Ascending aorta (tissue), 2 donors: ENCODE measurements at regions not wholly inside any gene's neighbourhood (a gene's known extent, or its start where the extent isn't known, plus 50 kb on each side); places are given as distances from the start of the nearest gene placed in this dataset.

Experiments used
- DNase-seq, 2 donors: peaks; one replicate each; pipeline ENCODE4 v3.0.0-alpha.2; 2019; ENCODE audit warnings: low spot score in 2 of 2
- H3K27ac ChIP-seq, 2 donors: fragments of 200-600 bp; sonication (generic); one replicate each; pipeline ENCODE4 v1.5.1; 2016 to 2017; ENCODE audit warnings: mild to moderate bottlenecking in 1 of 2
- H3K27me3 ChIP-seq: fragments of 200-600 bp; sonication (generic); one replicate; pipeline ENCODE4 v1.5.1; 2017
- H3K36me3 ChIP-seq, 2 donors: fragments of 200-600 bp; sonication (generic); one replicate each; pipeline ENCODE4 v1.5.1; 2016
- H3K4me1 ChIP-seq, 2 donors: fragments of 200-600 bp; sonication (generic); one replicate each; pipeline ENCODE4 v1.5.1; 2016 to 2017; ENCODE audit warnings: mild to moderate bottlenecking in 1 of 2
- H3K4me3 ChIP-seq, 2 donors: fragments of 200-600 bp; sonication (generic); one replicate each; pipeline ENCODE4 v1.5.1; 2016 to 2017; ENCODE audit warnings: mild to moderate bottlenecking in 1 of 2
- H3K9me3 ChIP-seq, 2 donors: fragments of 200-600 bp; sonication (generic); one replicate each; pipeline ENCODE4 v1.5.1; 2016
- intact Hi-C: fragments of 100-400 bp; cut with DNase I; formaldehyde crosslinking; loops from one replicate; pipeline ENCODE4 v1.15.1; 2023
- TF ChIP-seq, protein P1 (sequence below), 3 experiments: fragments of 200-600 bp in 2 of 3; fragments of 450-650 bp in 1 of 3; sonication (generic) in 2 of 3; IDR thresholded peaks; one replicate each; pipeline ENCODE4 v1.5.1; 2016 to 2019; ENCODE audit warnings: antibody characterized with exemption in 3 of 3, mild to moderate bottlenecking in 1 of 3, moderate library complexity in 1 of 3

DNA sequence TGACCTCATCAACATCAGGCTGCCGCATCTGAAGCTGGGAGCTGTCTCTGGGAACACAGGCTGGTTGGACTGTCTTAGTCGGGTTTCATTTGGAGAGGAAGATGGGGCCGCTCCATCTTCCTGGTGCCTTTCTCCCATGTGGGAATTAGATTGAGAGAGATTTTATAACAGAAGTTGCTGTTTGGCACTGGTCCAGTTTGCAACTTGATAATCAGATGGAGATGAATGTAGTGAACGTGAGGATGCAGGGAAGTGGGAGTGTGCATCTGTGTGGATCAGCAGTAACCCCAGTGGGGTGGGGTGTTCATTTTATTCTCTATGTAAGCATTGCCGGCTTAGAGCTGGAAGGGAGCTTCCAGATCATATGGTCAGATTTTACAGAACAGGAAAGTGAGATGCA lies 250.9 kb downstream of the DCDC2C start:
- Histone ChIP-seq H3K27me3 (no peaks in the 10 kb centered on the region), H3K4me1 (no peaks in the 10 kb centered on the region), H3K4me3 (no peak overlapping the region), H3K9me3 (peaks cover 0 to 4% of the 10 kb centered on the region in 2 donors), H3K27ac (no peak overlapping the region), H3K36me3 (no peaks in the 10 kb centered on the region)
- no peak for DNase-seq
- intact Hi-C loops: no loop called here
- TF ChIP-seq, protein P1, sequence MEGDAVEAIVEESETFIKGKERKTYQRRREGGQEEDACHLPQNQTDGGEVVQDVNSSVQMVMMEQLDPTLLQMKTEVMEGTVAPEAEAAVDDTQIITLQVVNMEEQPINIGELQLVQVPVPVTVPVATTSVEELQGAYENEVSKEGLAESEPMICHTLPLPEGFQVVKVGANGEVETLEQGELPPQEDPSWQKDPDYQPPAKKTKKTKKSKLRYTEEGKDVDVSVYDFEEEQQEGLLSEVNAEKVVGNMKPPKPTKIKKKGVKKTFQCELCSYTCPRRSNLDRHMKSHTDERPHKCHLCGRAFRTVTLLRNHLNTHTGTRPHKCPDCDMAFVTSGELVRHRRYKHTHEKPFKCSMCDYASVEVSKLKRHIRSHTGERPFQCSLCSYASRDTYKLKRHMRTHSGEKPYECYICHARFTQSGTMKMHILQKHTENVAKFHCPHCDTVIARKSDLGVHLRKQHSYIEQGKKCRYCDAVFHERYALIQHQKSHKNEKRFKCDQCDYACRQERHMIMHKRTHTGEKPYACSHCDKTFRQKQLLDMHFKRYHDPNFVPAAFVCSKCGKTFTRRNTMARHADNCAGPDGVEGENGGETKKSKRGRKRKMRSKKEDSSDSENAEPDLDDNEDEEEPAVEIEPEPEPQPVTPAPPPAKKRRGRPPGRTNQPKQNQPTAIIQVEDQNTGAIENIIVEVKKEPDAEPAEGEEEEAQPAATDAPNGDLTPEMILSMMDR (IDR thresholded peaks at IDR 0.05): no peak

DNA sequence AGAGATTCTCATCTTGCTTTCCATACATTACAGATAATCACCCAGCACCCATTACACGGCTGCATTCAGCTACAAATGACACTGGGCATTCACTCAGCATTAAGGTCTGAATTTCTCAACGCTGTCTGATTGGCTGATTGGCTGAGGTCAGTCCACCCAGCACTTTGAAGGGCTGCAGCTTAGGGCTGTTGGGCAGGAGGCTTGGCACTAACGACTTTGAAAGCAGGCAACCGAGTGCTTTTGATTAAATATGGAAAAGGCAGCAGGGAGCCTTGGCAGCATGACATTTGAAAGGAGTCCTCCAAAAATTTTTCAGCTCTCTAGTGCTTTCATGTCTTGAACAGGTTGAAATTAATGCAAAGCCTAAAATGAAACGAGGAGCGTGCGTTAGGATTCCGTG lies 253.0 kb downstream of the DCDC2C start:
- no peak for DNase-seq
- Histone ChIP-seq H3K4me1 (no peaks in the 10 kb centered on the region), H3K36me3 (no peaks in the 10 kb centered on the region), H3K27me3 (no peaks in the 10 kb centered on the region), H3K27ac (no peak overlapping the region), H3K4me3 (no peak overlapping the region), H3K9me3 (no peaks in the 10 kb centered on the region)
- intact Hi-C loops: loop anchor here (5.0 kb wide), 1 partner anchor 806 kb away; no protein-coding TSS in a partner anchor
- TF ChIP-seq, protein P1 (IDR thresholded peaks at IDR 0.05): no peak

DNA sequence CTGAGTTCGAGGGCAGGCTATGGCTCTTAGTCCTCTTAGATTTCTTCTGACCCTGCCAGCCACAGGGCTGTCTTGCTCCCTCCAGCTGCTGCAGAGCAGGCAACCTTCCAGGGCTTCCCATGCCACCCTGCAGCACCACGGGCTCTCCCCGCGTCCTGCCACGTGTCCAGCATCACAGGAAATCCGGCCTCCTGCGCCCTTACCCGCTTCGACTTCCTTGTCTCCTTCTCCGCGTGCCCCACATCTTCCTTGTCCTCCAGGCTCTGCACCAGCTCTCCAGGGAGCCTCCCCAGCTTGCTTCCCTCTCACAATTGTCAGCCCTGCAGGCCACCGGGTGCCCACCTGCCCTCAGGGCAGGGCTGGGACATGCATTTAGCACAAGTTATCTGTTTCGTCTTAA lies 253.5 kb downstream of the DCDC2C start:
- no peak overlapping the region for H3K4me3 ChIP-seq
- no peaks in the 10 kb centered on the region for H3K36me3 ChIP-seq
- TF ChIP-seq, protein P1 (IDR thresholded peaks at IDR 0.05): no peak
- no peaks in the 10 kb centered on the region for H3K4me1 ChIP-seq
- DNase-seq: no peak
- H3K9me3 ChIP-seq: no peaks in the 10 kb centered on the region
- H3K27ac ChIP-seq: no peak overlapping the region
- no peaks in the 10 kb centered on the region for H3K27me3 ChIP-seq
- intact Hi-C loops: loop anchor here (5.0 kb wide), 1 partner anchor 805 kb away; no protein-coding TSS in a partner anchor

DNA sequence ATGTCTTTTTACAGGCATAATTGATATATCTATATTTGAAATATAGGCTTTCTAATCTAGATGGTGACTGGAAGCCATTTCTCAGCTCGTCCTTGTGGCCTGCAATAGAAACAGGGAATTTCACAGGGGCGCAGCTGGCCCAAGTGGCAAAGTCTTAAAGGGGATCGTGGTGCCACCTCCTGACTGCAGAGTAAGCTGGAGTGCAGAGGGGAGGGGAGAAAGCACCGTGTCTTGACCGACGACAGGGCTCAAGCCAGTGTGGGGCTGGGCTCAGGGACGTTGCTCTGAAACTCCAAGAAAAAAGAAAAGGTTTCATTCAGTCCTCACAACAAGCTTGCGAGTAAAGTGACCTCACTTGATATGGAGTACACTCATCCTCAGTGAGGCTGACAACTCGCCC lies 255.1 kb downstream of the DCDC2C start:
- Histone ChIP-seq H3K27me3 (no peaks in the 10 kb centered on the region), H3K27ac (no peak overlapping the region), H3K4me3 (no peak overlapping the region), H3K36me3 (no peaks in the 10 kb centered on the region), H3K4me1 (no peaks in the 10 kb centered on the region), H3K9me3 (no peaks in the 10 kb centered on the region)
- no peak for DNase-seq
- TF ChIP-seq, protein P1 (IDR thresholded peaks at IDR 0.05): no peak
- intact Hi-C loops: loop anchor here (5.0 kb wide), 1 partner anchor 804 kb away; no protein-coding TSS in a partner anchor

DNA sequence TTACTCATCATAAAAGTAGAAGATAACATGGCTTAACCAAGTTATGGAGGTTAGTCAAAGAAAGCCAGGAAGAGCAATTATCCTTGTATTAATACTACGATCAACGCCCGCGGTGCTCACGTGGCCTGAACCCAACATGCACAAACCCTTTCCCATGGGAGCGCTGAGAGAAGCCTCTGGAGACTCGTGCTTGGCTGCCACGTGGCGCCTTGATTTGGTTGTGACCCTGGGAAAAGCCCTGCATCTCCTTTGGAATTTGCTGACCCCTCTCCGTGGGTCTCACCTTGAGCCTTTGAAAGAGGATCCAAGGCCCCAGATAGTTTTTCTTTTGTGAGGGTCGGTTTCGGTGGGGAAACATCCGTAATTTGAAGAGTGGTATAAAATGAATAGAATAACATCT lies 255.6 kb downstream of the DCDC2C start:
- TF ChIP-seq, protein P1 (IDR thresholded peaks at IDR 0.05): no peak
- no peaks in the 10 kb centered on the region for H3K27me3 ChIP-seq
- intact Hi-C loops: loop anchor here (5.0 kb wide), 1 partner anchor 803 kb away; no protein-coding TSS in a partner anchor

DNA sequence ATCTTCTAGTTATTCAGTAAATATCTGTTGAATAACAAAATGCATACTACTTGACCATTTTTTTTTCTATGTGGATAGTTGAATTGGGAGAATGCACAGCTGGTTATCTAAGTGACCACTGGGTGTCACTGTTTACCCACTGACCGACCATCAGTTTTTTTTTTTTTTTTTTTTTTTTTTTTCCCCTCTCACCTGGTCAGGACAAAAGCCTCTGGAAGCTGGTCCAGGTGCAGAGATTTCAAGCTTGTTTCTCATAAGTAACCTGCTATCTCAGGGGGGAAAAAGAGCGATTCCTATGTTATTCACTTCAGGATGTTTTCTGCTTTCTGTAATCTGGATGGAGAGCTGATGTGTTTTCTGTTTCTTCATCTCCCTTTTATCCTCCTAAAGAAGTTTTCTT lies 256.0 kb downstream of the DCDC2C start:
- H3K4me1 ChIP-seq: no peaks in the 10 kb centered on the region
- intact Hi-C loops: loop anchor here (5.0 kb wide), 1 partner anchor 803 kb away; no protein-coding TSS in a partner anchor
- no peaks in the 10 kb centered on the region for H3K36me3 ChIP-seq
- H3K9me3 ChIP-seq: no peaks in the 10 kb centered on the region
- no peak for DNase-seq
- H3K4me3 ChIP-seq: no peak overlapping the region
- no peak overlapping the region for H3K27ac ChIP-seq
- no peaks in the 10 kb centered on the region for H3K27me3 ChIP-seq
- TF ChIP-seq, protein P1 (IDR thresholded peaks at IDR 0.05): peak in 2 of 3 experiments; percentile 38 to 57

More for the DNA sequence above, 255.6 kb downstream of the DCDC2C start:
- H3K9me3 ChIP-seq: no peaks in the 10 kb centered on the region
- H3K4me3 ChIP-seq: no peak overlapping the region
- DNase-seq: no peak
- H3K36me3 ChIP-seq: no peaks in the 10 kb centered on the region
- H3K27ac ChIP-seq: no peak overlapping the region
- H3K4me1 ChIP-seq: no peaks in the 10 kb centered on the region
